A673 (cell line): ENCODE measurements at regions not wholly inside any gene's neighbourhood (a gene's known extent, or its start where the extent isn't known, plus 50 kb on each side); places are given as distances from the start of the nearest gene placed in this dataset.

Source experiments
- BruUV-seq: library from RNA; stranded (reverse); fragments of 400-500 nt; replicated peaks from 2 replicates; lab custom pipeline; 2021; lab: Mats Ljungman, UMichigan
- CTCF ChIA-PET: fragments of 300-600 bp; sonication (Branson Sonifier 250); formaldehyde crosslinking; loops from one replicate; lab custom pipeline; 2022; ENCODE audit warnings: antibody characterized with exemption; lab: Charles Lee
- POLR2A ChIA-PET: fragments of 300-600 bp; sonication (Branson Sonifier 250); formaldehyde crosslinking; loops from one replicate; lab custom pipeline; 2022; ENCODE audit warnings: antibody characterized with exemption; ENCODE audit not compliant: low non-redundant PET; lab: Charles Lee
- DNase-seq: peaks from one replicate; pipeline ENCODE4 v3.0.0-alpha.2; 2015; ENCODE audit warnings: low spot score
- H3K27ac ChIP-seq: fragments of 200-600 bp; sonication (generic); 2 replicates; pipeline ENCODE4 v1.5.1; 2016; ENCODE audit warnings: mixed run types, low read depth, mild to moderate bottlenecking, mixed read lengths, antibody characterized with exemption, low read length; ENCODE audit not compliant: poor library complexity, severe bottlenecking
- H3K27me3 ChIP-seq: fragments of 200-600 bp; sonication (generic); replicated peaks from 2 replicates; pipeline ENCODE4 v1.6.1; 2017; ENCODE audit warnings: mixed run types, low read depth, mild to moderate bottlenecking, mixed read lengths, antibody characterized with exemption, low read length; ENCODE audit not compliant: insufficient read depth, poor library complexity
- H3K36me3 ChIP-seq: fragments of 200-600 bp; sonication (generic); 2 replicates; pipeline ENCODE4 v1.6.1; 2016; ENCODE audit warnings: mixed run types, mild to moderate bottlenecking, mixed read lengths, antibody characterized with exemption, low read length; ENCODE audit not compliant: insufficient read depth, poor library complexity, severe bottlenecking
- H3K4me1 ChIP-seq: fragments of 200-600 bp; sonication (generic); 2 replicates; pipeline ENCODE4 v1.6.1; 2017; ENCODE audit warnings: mixed run types, mild to moderate bottlenecking, mixed read lengths, antibody characterized with exemption, low read length; ENCODE audit not compliant: insufficient read depth, poor library complexity, severe bottlenecking
- H3K4me3 ChIP-seq: fragments of 200-600 bp; sonication (generic); 2 replicates; pipeline ENCODE4 v1.5.1; 2016; ENCODE audit warnings: low read depth, mixed run types, mild to moderate bottlenecking, mixed read lengths, low read length; ENCODE audit not compliant: poor library complexity, severe bottlenecking
- H3K9me3 ChIP-seq: fragments of 200-600 bp; sonication (generic); 2 replicates; pipeline ENCODE4 v1.6.1; 2016; ENCODE audit warnings: mixed run types, low read depth, mild to moderate bottlenecking, mixed read lengths, antibody characterized with exemption, low read length; ENCODE audit not compliant: poor library complexity, severe bottlenecking
- EZH2 ChIP-seq: fragments of 200-600 bp; sonication (generic); IDR thresholded peaks from 2 replicates; pipeline ENCODE4 v1.6.1; 2017; ENCODE audit warnings: borderline replicate concordance, low read depth, mild to moderate bottlenecking, mixed read lengths, antibody characterized with exemption, low read length; ENCODE audit not compliant: poor library complexity, severe bottlenecking
- intact Hi-C: fragments of 100-400 bp; cut with micrococcal nuclease; formaldehyde crosslinking; loops from one replicate; pipeline ENCODE4 v1.10.0; 2022; ENCODE audit not compliant: unreplicated experiment
- TF ChIP-seq, protein P1 (sequence below): fragments of 300-800, 200-600 bp; sonication (generic); conservative IDR thresholded peaks from 2 replicates; pipeline ENCODE4 v1.5.1; 2017; ENCODE audit warnings: low read depth, mild to moderate bottlenecking, antibody characterized with exemption, low read length, moderate library complexity, mixed read lengths

DNA sequence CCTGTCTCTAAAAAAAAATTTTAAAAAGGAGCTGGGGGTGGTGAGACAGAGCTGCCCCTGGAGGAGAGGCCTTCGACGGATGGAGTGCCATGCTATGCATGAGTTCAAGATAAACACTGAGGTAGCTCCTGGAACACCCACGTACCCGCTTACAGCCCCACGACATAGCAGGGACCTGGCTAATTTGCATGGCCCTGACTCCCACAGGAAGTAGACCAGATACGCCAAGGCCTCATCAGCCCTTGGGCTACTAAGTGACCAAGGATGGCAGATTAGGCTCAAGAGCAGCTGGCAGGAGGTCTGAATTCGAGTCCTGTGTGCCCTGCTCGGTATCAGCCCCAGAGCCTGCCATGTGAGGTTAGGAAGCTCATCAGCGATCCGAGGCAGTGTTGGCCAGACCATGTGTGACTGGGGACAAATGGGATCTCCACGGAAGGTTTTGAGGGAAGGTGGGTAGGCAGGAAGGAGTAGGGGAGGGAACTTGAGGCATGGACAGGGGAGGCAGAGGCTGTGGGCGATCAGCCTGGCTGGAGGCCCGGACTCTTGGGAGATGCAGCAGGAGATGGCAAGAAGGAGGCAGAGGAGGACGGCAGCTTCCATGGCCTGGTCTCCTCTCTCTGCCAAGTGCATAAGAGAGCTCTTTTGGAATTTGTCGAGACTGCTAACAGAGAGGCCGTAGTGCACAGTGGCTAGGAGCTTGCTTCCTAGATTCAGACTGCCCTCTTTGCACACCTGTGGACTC lies 218.3 kb downstream of the GLI2 start:
- no TSS peak for BruUV-seq
- POLR2A ChIA-PET = no interaction called here
- no peak for TF ChIP-seq EZH2
- TF ChIP-seq, protein P1, sequence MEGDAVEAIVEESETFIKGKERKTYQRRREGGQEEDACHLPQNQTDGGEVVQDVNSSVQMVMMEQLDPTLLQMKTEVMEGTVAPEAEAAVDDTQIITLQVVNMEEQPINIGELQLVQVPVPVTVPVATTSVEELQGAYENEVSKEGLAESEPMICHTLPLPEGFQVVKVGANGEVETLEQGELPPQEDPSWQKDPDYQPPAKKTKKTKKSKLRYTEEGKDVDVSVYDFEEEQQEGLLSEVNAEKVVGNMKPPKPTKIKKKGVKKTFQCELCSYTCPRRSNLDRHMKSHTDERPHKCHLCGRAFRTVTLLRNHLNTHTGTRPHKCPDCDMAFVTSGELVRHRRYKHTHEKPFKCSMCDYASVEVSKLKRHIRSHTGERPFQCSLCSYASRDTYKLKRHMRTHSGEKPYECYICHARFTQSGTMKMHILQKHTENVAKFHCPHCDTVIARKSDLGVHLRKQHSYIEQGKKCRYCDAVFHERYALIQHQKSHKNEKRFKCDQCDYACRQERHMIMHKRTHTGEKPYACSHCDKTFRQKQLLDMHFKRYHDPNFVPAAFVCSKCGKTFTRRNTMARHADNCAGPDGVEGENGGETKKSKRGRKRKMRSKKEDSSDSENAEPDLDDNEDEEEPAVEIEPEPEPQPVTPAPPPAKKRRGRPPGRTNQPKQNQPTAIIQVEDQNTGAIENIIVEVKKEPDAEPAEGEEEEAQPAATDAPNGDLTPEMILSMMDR = no peak
- Histone ChIP-seq H3K27me3 (no peaks in the 10 kb centered on the region), H3K36me3 (no peaks in the 10 kb centered on the region), H3K4me1 (no peaks in the 10 kb centered on the region), H3K9me3 (no peaks in the 10 kb centered on the region), H3K27ac (no peak overlapping the region), H3K4me3 (no peak overlapping the region)
- intact Hi-C loops = no loop called here
- CTCF ChIA-PET = no interaction called here
- DNase-seq = no peak

DNA sequence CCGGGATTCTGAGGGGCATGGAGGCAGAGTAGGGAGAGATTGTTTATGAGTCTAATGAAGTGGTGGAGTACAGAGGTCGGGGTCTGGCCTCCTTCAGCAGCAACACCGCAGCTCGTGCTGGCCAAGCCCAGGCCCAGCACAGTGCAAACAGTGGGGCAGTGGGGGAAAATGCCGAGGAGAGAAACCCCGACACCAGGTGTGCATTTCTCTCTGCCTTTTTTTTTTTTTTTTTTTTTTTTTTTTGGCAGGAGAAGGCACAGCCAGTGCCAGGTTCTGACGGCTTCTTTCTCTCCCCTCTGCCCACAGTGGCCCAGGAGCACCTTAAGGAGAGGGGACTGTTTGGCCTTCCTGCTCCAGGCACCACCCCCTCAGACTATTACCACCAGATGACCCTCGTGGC lies 219.3 kb downstream of the GLI2 start:
- Histone ChIP-seq H3K9me3 (no peaks in the 10 kb centered on the region), H3K4me3 (no peak overlapping the region), H3K27me3 (no peaks in the 10 kb centered on the region), H3K36me3 (no peaks in the 10 kb centered on the region), H3K4me1 (no peaks in the 10 kb centered on the region), H3K27ac (no peak overlapping the region)
- ChIA-PET POLR2A (no interaction called here), CTCF (no interaction called here)
- BruUV-seq = no TSS peak
- no peak for DNase-seq
- intact Hi-C loops = loop anchor here (5.0 kb wide), 1 partner anchor 258 kb away; no protein-coding TSS in a partner anchor
- TF ChIP-seq, protein P1 = no peak
- no peak for TF ChIP-seq EZH2

DNA sequence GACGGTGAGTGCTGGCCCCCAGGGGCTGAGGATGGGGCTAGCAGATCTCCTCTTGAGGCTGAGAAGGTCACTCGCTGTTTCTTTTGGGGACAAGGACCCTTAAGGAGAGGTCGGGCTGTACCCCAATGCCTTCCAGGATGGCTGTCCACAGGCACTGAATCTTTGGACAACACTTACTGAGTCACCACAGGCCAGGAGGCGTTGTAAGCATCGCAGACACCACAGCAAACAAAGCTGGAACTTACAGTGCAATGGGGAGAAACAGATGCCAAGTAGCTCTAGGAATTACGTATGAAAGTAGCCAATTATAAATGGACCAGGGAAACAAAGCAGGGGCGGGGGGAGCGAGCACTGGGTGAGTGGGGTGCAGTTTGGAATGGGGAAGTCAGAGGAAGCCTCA lies 219.8 kb downstream of the GLI2 start:
- BruUV-seq = no TSS peak
- Histone ChIP-seq H3K27ac (no peak overlapping the region), H3K4me3 (no peak overlapping the region), H3K4me1 (no peaks in the 10 kb centered on the region), H3K9me3 (no peaks in the 10 kb centered on the region), H3K36me3 (no peaks in the 10 kb centered on the region), H3K27me3 (no peaks in the 10 kb centered on the region)
- POLR2A ChIA-PET = no interaction called here
- DNase-seq = no peak
- intact Hi-C loops = loop anchor here (5.0 kb wide), 1 partner anchor 258 kb away; no protein-coding TSS in a partner anchor
- CTCF ChIA-PET = no interaction called here
- TF ChIP-seq, protein P1 = no peak
- TF ChIP-seq EZH2 = no peak
